GM23338 (cell line): ENCODE measurements at regions not wholly inside any gene's neighbourhood (a gene's known extent, or its start where the extent isn't known, plus 50 kb on each side); places are given as distances from the start of the nearest gene placed in this dataset.

Experiments used
- ATAC-seq: fragments of 200-7000 bp; cut with Tn5 transposase; 3 replicates; pipeline ENCODE4 v1.9.1; 2020
- DNase-seq: peaks from one replicate; pipeline ENCODE4 v3.0.0-alpha.2; 2015; ENCODE audit warnings: low spot score
- H2AFZ ChIP-seq: fragments of 200-600 bp; sonication (generic); 2 replicates; pipeline ENCODE4 v1.8.0; 2016; ENCODE audit warnings: antibody characterized with exemption, mild to moderate bottlenecking, moderate library complexity
- H3F3A ChIP-seq: fragments of 200-600 bp; sonication (generic); replicated peaks from 2 replicates; pipeline ENCODE4 v1.8.0; 2017; ENCODE audit warnings: antibody characterized with exemption, mixed run types, low read depth
- H3K27ac ChIP-seq: fragments of 200-600 bp; sonication (generic); 2 replicates; pipeline ENCODE4 v1.6.1; 2016; ENCODE audit warnings: low read depth
- H3K27me3 ChIP-seq: fragments of 200-600 bp; sonication (generic); 2 replicates; pipeline ENCODE4 v1.8.0; 2016; ENCODE audit warnings: mild to moderate bottlenecking, mixed run types, moderate library complexity; ENCODE audit not compliant: insufficient read depth
- H3K36me3 ChIP-seq: fragments of 200-600 bp; sonication (generic); 2 replicates; pipeline ENCODE4 v1.8.0; 2016; ENCODE audit warnings: mild to moderate bottlenecking; ENCODE audit not compliant: insufficient read depth
- H3K4me1 ChIP-seq: fragments of 200-600 bp; sonication (generic); 2 replicates; pipeline ENCODE4 v1.8.0; 2016; ENCODE audit warnings: mild to moderate bottlenecking, moderate library complexity; ENCODE audit not compliant: insufficient read depth
- H3K4me2 ChIP-seq: fragments of 200-600 bp; sonication (generic); 2 replicates; pipeline ENCODE4 v1.7.1; 2017; ENCODE audit warnings: mixed run types
- H3K4me3 ChIP-seq: fragments of 200-600 bp; sonication (generic); 2 replicates; pipeline ENCODE4 v1.6.1; 2016; ENCODE audit warnings: mixed run types
- H3K79me2 ChIP-seq: fragments of 200-600 bp; sonication (generic); replicated peaks from 2 replicates; pipeline ENCODE4 v1.8.0; 2017; ENCODE audit warnings: mild to moderate bottlenecking; ENCODE audit not compliant: insufficient read depth
- H3K9me2 ChIP-seq: fragments of 200-600 bp; sonication (generic); 2 replicates; pipeline ENCODE4 v1.8.0; 2017; ENCODE audit not compliant: insufficient read depth
- H4K20me1 ChIP-seq: fragments of 200-600 bp; sonication (generic); replicated peaks from 2 replicates; pipeline ENCODE4 v1.8.0; 2017; ENCODE audit warnings: mild to moderate bottlenecking; ENCODE audit not compliant: insufficient read depth
- H3K27ac Mint-ChIP-seq: 2 replicates; pipeline ENCODE4 v1.8.0; 2020; ENCODE audit warnings: inconsistent platforms, mild to moderate bottlenecking, moderate library complexity, mixed read lengths
- H3K27me3 Mint-ChIP-seq: 3 replicates; pipeline ENCODE4 v1.8.0; 2022; ENCODE audit warnings: low read depth, mild to moderate bottlenecking, moderate library complexity, mixed read lengths, inconsistent platforms; ENCODE audit not compliant: insufficient read depth, poor library complexity
- H3K36me3 Mint-ChIP-seq: 3 replicates; pipeline ENCODE4 v1.8.0; 2021; ENCODE audit warnings: low read depth, mild to moderate bottlenecking, inconsistent platforms, moderate library complexity, mixed read lengths
- H3K4me1 Mint-ChIP-seq: 3 replicates; pipeline ENCODE4 v1.8.0; 2020; ENCODE audit warnings: mild to moderate bottlenecking, inconsistent platforms, mixed read lengths
- H3K4me3 Mint-ChIP-seq: 3 replicates; pipeline ENCODE4 v1.8.0; 2021; ENCODE audit warnings: moderate library complexity, mild to moderate bottlenecking, inconsistent platforms, mixed read lengths
- H3K9me3 Mint-ChIP-seq: 3 replicates; pipeline ENCODE4 v1.8.0; 2020; ENCODE audit warnings: moderate library complexity, mild to moderate bottlenecking, inconsistent platforms, mixed read lengths
- CREB1 ChIP-seq: fragments of 250-450 bp; sonication (Bioruptor Pico); IDR thresholded peaks from 2 replicates; pipeline ENCODE4 v1.5.0; 2020; ENCODE audit warnings: low read depth, mild to moderate bottlenecking, moderate library complexity
- EZH2phosphoT487 ChIP-seq: fragments of 200-600 bp; sonication (generic); IDR thresholded peaks from one replicate; pipeline ENCODE4 v1.8.1; 2018; ENCODE audit warnings: antibody characterized with exemption; ENCODE audit not compliant: unreplicated experiment
- NANOG ChIP-seq: IDR thresholded peaks from 2 replicates; pipeline ENCODE4 v1.6.1; 2016; ENCODE audit warnings: antibody characterized with exemption, borderline replicate concordance
- POLR2AphosphoS5 ChIP-seq: IDR thresholded peaks from 2 replicates; pipeline ENCODE4 v1.6.1; 2016; ENCODE audit warnings: antibody characterized with exemption, low read depth
- STAT1 ChIP-seq: IDR thresholded peaks from one replicate; pipeline ENCODE4 v1.6.1; 2016; ENCODE audit warnings: antibody characterized with exemption; ENCODE audit not compliant: unreplicated experiment
- ZNF114 ChIP-seq: fragments of 250-450 bp; sonication (Bioruptor Pico); IDR thresholded peaks from 2 replicates; pipeline ENCODE4 v1.5.0; 2020; ENCODE audit warnings: mild to moderate bottlenecking, moderate library complexity
- TF ChIP-seq, protein P1 (sequence below): fragments of 250-450 bp; sonication (Bioruptor Pico); IDR thresholded peaks from 2 replicates; pipeline ENCODE4 v1.5.0; 2020; ENCODE audit warnings: mild to moderate bottlenecking, moderate library complexity
- TF ChIP-seq, protein P2 (sequence below), 2 experiments: fragments of 200-600 bp in 1 of 2; sonication (generic) in 1 of 2; conservative IDR thresholded peaks; 2 replicates each; pipeline versions ENCODE4 v1.5.1 to v1.6.1; 2016 to 2017; ENCODE audit warnings: antibody characterized with exemption in 2 of 2, low read depth in 2 of 2, mild to moderate bottlenecking in 2 of 2, moderate library complexity in 1 of 2
- TF ChIP-seq, protein P3 (sequence below): IDR thresholded peaks from 2 replicates; pipeline ENCODE4 v1.6.1; 2016; ENCODE audit warnings: antibody characterized with exemption

DNA sequence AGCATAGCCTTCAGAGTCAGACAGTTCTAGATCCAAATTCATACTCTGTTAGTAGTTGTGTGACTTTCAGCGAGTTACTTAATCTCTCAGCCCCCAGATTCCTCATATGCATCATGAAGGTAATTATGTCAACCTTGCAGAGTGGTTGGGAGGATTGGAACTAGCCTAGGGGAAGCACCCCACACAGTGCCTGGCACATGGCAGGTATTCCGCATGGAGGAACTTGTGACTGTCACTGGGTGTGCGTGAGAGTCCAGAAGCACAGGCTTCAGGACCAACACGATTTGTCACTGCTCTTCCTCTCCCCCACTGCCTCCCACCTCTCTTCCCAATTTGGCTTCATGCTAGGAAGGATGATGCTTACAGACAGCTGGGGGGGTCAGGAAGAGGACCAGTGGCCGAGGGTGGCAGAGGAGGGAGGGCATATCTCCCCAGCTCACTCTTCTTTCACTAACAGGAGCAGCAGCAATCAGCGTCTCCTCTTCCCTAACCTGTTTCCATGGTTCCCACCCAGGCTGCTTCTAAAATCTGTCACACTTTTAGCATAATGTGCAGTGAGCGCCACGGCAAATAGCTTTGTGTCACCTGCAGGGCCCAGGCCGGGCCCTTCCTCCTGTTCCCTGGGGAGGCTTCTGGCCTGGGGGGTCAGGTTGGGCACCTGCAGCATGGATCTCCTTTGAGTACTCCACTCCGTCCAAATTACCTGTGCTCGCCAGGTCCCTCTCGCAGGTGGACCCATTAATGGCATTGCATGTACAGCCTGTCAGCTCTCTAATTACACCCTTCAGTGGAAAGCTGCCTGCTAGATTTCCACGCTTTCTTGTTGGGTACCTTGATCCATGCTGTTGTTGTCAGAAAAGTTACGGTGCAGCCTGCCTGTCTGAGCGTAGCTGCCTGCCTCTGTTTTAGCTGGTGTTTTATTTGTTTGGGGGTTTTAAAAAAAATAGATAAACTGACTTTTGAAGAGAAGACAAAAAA, 400.4 kb downstream of the NXPE2 start:
- Histone ChIP-seq H3F3A (no peaks in the 10 kb centered on the region), H3K9me2 (0 out of 2 replicates have a peak, but pooled peaks cover 9% of the 10 kb centered on the region), H2AFZ (no peak overlapping the region), H3K36me3 (no peaks in the 10 kb centered on the region), H3K27me3 (no peaks in the 10 kb centered on the region), H3K79me2 (no peaks in the 10 kb centered on the region), H3K4me1 (no peaks in the 10 kb centered on the region), H3K27ac (no peak overlapping the region), H3K4me3 (no peak overlapping the region), H3K4me2 (no peak overlapping the region), H4K20me1 (no peaks in the 10 kb centered on the region)
- Mint-ChIP-seq H3K36me3 (no peaks in the 10 kb centered on the region), H3K27ac (no peak overlapping the region), H3K27me3 (peaks cover 2% of the 10 kb centered on the region), H3K4me1 (no peaks in the 10 kb centered on the region; the same call in 1 of the 3 replicates), H3K9me3 (no peaks in the 10 kb centered on the region), H3K4me3 (no peak overlapping the region)
- DNase-seq, result no peak
- no peak for ATAC-seq
- TF ChIP-seq ZNF114 (no peak), NANOG (no peak), CREB1 (CRISPR knock-in tag) (no peak), STAT1 (no peak), POLR2AphosphoS5 (no peak), EZH2phosphoT487 (no peak)
- TF ChIP-seq, protein P1, sequence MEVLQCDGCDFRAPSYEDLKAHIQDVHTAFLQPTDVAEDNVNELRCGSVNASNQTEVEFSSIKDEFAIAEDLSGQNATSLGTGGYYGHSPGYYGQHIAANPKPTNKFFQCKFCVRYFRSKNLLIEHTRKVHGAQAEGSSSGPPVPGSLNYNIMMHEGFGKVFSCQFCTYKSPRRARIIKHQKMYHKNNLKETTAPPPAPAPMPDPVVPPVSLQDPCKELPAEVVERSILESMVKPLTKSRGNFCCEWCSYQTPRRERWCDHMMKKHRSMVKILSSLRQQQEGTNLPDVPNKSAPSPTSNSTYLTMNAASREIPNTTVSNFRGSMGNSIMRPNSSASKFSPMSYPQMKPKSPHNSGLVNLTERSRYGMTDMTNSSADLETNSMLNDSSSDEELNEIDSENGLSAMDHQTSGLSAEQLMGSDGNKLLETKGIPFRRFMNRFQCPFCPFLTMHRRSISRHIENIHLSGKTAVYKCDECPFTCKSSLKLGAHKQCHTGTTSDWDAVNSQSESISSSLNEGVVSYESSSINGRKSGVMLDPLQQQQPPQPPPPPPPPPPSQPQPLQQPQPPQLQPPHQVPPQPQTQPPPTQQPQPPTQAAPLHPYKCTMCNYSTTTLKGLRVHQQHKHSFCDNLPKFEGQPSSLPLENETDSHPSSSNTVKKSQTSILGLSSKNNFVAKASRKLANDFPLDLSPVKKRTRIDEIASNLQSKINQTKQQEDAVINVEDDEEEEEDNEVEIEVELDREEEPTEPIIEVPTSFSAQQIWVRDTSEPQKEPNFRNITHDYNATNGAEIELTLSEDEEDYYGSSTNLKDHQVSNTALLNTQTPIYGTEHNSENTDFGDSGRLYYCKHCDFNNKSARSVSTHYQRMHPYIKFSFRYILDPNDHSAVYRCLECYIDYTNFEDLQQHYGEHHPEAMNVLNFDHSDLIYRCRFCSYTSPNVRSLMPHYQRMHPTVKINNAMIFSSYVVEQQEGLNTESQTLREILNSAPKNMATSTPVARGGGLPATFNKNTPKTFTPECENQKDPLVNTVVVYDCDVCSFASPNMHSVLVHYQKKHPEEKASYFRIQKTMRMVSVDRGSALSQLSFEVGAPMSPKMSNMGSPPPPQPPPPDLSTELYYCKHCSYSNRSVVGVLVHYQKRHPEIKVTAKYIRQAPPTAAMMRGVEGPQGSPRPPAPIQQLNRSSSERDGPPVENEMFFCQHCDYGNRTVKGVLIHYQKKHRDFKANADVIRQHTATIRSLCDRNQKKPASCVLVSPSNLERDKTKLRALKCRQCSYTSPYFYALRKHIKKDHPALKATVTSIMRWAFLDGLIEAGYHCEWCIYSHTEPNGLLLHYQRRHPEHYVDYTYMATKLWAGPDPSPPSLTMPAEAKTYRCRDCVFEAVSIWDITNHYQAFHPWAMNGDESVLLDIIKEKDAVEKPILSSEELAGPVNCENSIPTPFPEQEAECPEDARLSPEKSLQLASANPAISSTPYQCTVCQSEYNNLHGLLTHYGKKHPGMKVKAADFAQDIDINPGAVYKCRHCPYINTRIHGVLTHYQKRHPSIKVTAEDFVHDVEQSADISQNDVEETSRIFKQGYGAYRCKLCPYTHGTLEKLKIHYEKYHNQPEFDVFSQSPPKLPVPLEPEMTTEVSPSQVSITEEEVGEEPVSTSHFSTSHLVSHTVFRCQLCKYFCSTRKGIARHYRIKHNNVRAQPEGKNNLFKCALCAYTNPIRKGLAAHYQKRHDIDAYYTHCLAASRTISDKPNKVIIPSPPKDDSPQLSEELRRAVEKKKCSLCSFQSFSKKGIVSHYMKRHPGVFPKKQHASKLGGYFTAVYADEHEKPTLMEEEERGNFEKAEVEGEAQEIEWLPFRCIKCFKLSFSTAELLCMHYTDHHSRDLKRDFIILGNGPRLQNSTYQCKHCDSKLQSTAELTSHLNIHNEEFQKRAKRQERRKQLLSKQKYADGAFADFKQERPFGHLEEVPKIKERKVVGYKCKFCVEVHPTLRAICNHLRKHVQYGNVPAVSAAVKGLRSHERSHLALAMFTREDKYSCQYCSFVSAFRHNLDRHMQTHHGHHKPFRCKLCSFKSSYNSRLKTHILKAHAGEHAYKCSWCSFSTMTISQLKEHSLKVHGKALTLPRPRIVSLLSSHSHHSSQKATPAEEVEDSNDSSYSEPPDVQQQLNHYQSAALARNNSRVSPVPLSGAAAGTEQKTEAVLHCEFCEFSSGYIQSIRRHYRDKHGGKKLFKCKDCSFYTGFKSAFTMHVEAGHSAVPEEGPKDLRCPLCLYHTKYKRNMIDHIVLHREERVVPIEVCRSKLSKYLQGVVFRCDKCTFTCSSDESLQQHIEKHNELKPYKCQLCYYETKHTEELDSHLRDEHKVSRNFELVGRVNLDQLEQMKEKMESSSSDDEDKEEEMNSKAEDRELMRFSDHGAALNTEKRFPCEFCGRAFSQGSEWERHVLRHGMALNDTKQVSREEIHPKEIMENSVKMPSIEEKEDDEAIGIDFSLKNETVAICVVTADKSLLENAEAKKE, result no peak
- TF ChIP-seq, protein P2, sequence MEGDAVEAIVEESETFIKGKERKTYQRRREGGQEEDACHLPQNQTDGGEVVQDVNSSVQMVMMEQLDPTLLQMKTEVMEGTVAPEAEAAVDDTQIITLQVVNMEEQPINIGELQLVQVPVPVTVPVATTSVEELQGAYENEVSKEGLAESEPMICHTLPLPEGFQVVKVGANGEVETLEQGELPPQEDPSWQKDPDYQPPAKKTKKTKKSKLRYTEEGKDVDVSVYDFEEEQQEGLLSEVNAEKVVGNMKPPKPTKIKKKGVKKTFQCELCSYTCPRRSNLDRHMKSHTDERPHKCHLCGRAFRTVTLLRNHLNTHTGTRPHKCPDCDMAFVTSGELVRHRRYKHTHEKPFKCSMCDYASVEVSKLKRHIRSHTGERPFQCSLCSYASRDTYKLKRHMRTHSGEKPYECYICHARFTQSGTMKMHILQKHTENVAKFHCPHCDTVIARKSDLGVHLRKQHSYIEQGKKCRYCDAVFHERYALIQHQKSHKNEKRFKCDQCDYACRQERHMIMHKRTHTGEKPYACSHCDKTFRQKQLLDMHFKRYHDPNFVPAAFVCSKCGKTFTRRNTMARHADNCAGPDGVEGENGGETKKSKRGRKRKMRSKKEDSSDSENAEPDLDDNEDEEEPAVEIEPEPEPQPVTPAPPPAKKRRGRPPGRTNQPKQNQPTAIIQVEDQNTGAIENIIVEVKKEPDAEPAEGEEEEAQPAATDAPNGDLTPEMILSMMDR (conservative IDR thresholded peaks at IDR 0.05; ENCODE audit: low read depth in 2 of 2), result no peak
- TF ChIP-seq, protein P3, sequence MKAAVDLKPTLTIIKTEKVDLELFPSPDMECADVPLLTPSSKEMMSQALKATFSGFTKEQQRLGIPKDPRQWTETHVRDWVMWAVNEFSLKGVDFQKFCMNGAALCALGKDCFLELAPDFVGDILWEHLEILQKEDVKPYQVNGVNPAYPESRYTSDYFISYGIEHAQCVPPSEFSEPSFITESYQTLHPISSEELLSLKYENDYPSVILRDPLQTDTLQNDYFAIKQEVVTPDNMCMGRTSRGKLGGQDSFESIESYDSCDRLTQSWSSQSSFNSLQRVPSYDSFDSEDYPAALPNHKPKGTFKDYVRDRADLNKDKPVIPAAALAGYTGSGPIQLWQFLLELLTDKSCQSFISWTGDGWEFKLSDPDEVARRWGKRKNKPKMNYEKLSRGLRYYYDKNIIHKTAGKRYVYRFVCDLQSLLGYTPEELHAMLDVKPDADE, result no peak
